ENCODE measurements at regions not wholly inside any gene's neighbourhood (a gene's known extent, or its start where the extent isn't known, plus 50 kb on each side); places are given as distances from the start of the nearest gene placed in this dataset.

- TF ChIP-seq CTCF (IDR thresholded peaks at IDR 0.05) (no peak), POLR2A (IDR thresholded peaks at IDR 0.05) (no peak)
These were observed 307.4 kb downstream of the GRIA2 start for GRCh38 chr4:157527954-157528353.

Measured in testis (tissue), 2 donors.